AG04450 (cell line): ENCODE measurements at regions not wholly inside any gene's neighbourhood (a gene's known extent, or its start where the extent isn't known, plus 50 kb on each side); places are given as distances from the start of the nearest gene placed in this dataset.
"Not testable (repeated sequence)": the region's sequence is repeated elsewhere in the genome, so short reads cannot be mapped to it uniquely, and the experiment has no call there.

Experiments
- CTCF ChIA-PET: fragments of 300-600, 350-600 bp; formaldehyde crosslinking; extraction: SDS; loops from one replicate; lab custom pipeline; 2022; ENCODE audit warnings: antibody characterized with exemption, inconsistent platforms; lab: Charles Lee
- POLR2A ChIA-PET: fragments of 350-600 bp; formaldehyde crosslinking; extraction: SDS; loops from one replicate; lab custom pipeline; 2021; ENCODE audit warnings: antibody characterized with exemption, inconsistent platforms; lab: Yijun Ruan, JAX
- DNase-seq: peaks from one replicate; pipeline ENCODE4 v3.0.0-alpha.2; 2011; ENCODE audit warnings: low read depth, low spot score
- H3K27ac ChIP-seq: one replicate; pipeline ENCODE4 v1.5.1; 2012; ENCODE audit warnings: low read depth, low read length, control low read depth
- H3K27me3 ChIP-seq: one replicate; pipeline ENCODE4 v1.6.0; 2012; ENCODE audit warnings: low read length; ENCODE audit not compliant: control insufficient read depth, insufficient read depth
- H3K4me3 ChIP-seq: 2 replicates; pipeline ENCODE4 v1.5.1; 2011; ENCODE audit warnings: mild to moderate bottlenecking, low read depth, low read length, control low read depth
- H3K9me3 ChIP-seq: 2 replicates; pipeline ENCODE4 v1.5.1; 2012; ENCODE audit warnings: low read length; ENCODE audit not compliant: control insufficient read depth, insufficient read depth
- CTCF ChIP-seq: IDR thresholded peaks from 2 replicates; pipeline ENCODE4 v1.5.1; 2011; ENCODE audit warnings: low read depth, low read length, control low read depth, inconsistent platforms

GRCh38 chr11:134992981-134993380 lies 580.9 kb upstream of the B3GAT1 start:
- CTCF ChIA-PET: no interaction called here
- no peak for TF ChIP-seq CTCF
- no peaks in the 10 kb centered on the region for H3K9me3 ChIP-seq

GRCh38 chr11:134988495-134988894 lies 576.5 kb upstream of the B3GAT1 start:
- DNase-seq: no peak
- H3K27me3 ChIP-seq: no peaks in the 10 kb centered on the region
- H3K27ac ChIP-seq: no peak overlapping the region
- POLR2A ChIA-PET: no interaction called here
- no peak overlapping the region for H3K4me3 ChIP-seq
- no peak for TF ChIP-seq CTCF
- no peaks in the 10 kb centered on the region for H3K9me3 ChIP-seq
- CTCF ChIA-PET: no interaction called here

More at GRCh38 chr11:134992981-134993380, 580.9 kb upstream of the B3GAT1 start:
- POLR2A ChIA-PET: no interaction called here
- no peak overlapping the region for H3K27ac ChIP-seq
- no peak for DNase-seq
- H3K27me3 ChIP-seq: no peaks in the 10 kb centered on the region
- no peak overlapping the region for H3K4me3 ChIP-seq

- Histone ChIP-seq H3K4me3 (no peak overlapping the region), H3K27ac (no peak overlapping the region), H3K9me3 (no peaks in the 10 kb centered on the region), H3K27me3 (no peaks in the 10 kb centered on the region)
- POLR2A ChIA-PET: no interaction called here
- CTCF ChIA-PET: no interaction called here
- no peak for TF ChIP-seq CTCF
- no peak for DNase-seq
These were observed 575.8 kb upstream of the B3GAT1 start for GRCh38 chr11:134987822-134988221.

GRCh38 chr11:134987223-134987768 lies 575.3 kb upstream of the B3GAT1 start:
- Histone ChIP-seq H3K27me3 (no peaks in the 10 kb centered on the region), H3K27ac (no peak overlapping the region), H3K4me3 (no peak overlapping the region), H3K9me3 (no peaks in the 10 kb centered on the region)
- ChIA-PET POLR2A (no interaction called here), CTCF (no interaction called here)
- TF ChIP-seq CTCF: no peak
- no peak for DNase-seq

- DNase-seq: no peak
- Histone ChIP-seq H3K9me3 (no peaks in the 10 kb centered on the region; the same call in 1 of the 2 replicates), H3K4me3 (no peak overlapping the region), H3K27ac (no peak overlapping the region), H3K27me3 (no peaks in the 10 kb centered on the region)
- CTCF ChIA-PET: no interaction called here
- TF ChIP-seq CTCF: no peak
- POLR2A ChIA-PET: no interaction called here
These were observed 572.4 kb upstream of the B3GAT1 start for GRCh38 chr11:134984421-134984820.

GRCh38 chr11:134982432-134982831 lies 570.4 kb upstream of the B3GAT1 start:
- CTCF ChIA-PET, DNase-seq, H3K4me3 ChIP-seq, H3K27ac ChIP-seq, H3K9me3 ChIP-seq, H3K27me3 ChIP-seq, POLR2A ChIA-PET: not testable (repeated sequence)
